A172 (cell line): ENCODE measurements at regions not wholly inside any gene's neighbourhood (a gene's known extent, or its start where the extent isn't known, plus 50 kb on each side); places are given as distances from the start of the nearest gene placed in this dataset.

Experiments
- DNase-seq: peaks from one replicate; pipeline ENCODE4 v3.0.0-alpha.2; 2015; ENCODE audit warnings: low spot score

DNA sequence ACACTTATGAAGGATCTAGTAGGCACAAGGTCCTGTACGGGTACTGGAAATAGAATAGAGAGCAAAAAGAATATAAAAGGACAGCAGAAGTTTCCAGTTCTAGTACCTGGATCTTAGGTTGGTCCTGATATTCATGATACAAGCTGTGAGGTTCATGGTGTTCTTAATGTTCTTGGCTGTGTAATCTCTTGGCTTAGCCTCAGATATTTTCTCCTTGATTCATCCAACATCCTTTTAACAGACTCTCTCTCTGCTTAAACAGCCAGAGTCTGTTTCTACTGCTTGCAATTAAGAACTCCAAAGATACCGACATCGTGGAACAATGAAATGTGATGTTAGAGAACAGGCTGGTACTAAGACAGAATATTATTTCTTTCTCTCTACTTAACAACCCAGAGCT, 49.9 kb downstream of the CNTN3 start:
- DNase-seq: no peak

DNA sequence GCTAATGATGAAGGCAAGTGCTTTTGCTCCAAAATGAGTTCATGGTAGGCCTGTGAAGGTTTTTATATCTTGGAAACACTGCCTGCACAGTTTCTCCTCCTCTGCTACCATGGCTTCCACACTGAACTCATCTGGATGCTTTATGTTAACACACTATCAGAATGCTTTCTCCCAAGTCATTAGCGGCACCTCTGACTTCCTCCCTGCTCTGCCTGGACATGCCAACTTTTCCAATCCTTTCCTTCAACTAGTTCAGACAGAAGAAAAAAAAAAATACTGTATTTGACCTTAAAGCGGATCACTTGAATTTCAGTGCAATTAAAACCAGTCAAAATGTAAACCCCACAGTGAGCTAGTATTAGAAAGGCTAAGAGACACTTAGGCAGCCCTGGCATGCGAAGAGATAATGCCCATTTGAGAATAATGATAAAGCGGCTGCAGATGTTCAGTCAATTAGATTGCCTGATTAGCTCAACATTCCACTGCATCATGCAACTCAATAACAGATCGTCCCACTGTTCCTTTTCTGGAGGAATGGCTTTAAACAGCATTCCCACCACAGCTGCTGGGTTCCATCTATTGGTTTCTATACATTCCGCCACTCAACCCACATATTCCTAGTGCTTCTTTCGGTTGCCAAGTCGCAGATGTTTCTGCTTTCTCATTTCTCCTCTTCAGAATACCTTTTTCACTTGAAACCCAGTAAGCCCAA, 51.7 kb downstream of the CNTN3 start:
- DNase-seq: no peak

DNA sequence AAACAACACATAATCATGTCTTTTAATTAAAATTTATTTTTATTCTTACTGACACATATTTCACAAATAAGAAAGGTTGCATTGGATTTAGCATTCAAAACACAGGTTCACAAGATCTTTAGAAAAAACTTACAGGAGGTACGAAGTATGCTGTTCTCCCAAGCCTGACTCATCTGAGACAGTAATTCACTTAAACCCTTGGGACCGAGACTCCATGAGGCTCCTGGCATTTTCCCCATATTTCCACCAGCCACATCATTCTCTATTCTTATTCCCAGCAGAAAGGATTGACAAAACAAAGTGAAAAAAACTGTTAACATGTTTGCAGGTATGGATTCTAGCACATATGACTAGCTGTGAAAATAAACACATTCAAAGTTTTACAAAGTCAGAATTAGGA, 52.6 kb downstream of the CNTN3 start:
- DNase-seq: no peak

DNA sequence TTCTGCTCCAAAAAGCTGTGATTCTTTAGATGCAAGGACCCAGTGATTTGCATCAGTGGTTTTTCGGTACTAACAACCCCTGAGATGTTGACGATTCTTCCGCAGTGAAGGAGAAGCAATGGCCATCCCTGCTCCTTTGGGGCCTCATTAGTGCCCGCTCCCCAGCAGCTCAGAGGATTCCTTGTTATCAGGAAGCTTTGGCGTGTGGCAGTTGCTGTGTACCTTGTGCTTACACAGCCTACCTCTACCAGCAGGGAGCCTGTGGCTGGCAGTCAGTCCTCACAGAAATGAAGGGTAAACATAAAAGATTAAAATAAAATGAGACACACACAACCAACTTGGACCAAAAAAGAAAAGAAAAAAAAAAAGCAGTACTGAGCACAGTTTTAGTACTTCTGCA, 55.2 kb downstream of the CNTN3 start:
- DNase-seq: no peak

DNA sequence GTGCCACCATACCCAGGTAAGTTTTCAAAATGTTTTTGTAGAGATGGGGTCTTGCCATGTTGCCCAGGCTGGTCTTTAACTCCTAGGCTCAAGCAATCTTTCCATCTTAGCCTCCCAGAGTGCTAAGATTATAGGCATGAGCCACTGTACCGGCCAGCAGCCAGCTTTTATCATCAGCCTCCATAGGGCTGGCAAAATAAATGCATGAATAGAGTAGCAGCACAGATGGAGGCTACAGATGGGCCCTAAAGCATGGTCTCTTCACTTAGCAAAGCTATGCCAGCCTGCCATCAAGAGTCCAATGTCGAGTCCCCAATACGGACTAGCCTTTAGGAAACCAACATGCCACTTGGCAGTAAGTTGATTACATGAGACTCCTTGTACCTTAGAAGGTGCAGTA, 63.8 kb downstream of the CNTN3 start:
- DNase-seq: no peak

DNA sequence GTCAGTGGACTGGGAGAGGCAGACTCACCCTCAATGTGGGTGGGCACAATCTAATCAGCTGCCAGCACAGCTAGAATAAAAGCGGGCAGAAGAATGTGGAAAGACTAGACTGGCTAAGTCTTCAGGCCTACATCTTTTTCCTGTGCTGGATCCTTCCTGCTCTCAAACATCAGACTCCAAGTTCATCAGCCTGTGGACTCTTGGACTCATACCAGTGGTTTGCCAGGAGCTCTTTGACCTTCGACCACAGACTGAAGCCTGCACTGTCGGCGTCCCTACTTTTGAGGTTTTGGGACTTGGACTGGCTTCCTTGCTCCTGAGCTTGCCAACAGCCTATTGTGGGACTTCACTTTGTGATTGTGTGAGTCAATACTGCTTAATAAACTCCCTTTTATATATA, 68.0 kb downstream of the CNTN3 start:
- DNase-seq: no peak

DNA sequence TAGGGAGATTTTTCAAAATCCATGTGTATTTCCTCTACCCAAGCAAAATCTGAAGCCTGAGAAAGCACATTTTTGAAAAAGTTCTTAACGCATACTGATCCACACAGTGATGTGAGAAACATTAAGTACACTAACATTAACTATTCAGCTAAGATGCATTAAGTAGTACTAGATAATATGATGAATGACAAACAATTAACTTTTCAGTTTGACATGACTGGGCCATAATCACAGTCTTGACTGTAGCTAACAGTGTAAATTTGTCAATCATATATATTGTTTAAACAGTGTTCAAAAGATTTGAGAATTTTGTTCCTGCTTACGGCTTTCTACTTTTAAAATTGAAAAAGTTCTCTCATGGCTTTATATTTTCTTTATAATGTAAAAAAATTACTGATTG, 72.0 kb downstream of the CNTN3 start:
- DNase-seq: no peak

DNA sequence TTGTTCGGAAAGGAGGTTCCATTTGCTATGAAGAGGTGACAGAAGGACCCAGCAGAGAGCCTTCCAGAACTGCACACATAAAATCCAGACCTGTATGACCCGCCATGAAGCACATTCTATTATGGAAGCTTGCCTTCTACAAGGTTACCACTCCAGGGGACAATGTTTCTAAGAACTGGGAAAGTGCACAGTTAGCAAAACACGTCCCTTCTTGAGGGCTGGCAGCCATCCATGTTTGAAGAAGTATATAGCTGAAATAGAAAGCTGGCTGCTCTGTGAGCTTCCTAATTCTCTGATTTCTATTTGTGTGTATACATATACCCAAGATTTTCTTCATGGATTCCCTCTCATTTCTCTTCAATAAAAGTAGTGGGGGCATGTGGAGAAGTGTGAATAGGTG, 74.6 kb downstream of the CNTN3 start:
- DNase-seq: no peak

DNA sequence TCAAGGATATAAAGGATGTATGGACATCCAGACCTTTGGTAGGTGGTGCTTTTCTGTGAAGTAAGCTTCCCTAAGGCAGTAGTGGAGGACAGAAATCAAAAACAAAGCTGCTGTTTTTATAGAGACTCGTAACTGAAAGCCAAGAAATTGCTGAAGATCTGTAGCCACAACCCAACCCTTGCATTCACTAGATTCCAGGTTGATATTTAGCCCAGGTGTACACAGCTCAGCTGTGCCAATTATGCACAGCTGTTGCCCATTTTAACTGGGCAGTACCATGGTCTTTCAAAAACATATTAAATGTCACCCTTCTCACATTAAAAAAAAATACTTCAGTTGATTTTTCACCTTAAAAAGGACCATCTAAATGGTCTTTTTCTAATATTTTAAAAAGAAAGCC, 75.8 kb downstream of the CNTN3 start:
- no peak for DNase-seq

DNA sequence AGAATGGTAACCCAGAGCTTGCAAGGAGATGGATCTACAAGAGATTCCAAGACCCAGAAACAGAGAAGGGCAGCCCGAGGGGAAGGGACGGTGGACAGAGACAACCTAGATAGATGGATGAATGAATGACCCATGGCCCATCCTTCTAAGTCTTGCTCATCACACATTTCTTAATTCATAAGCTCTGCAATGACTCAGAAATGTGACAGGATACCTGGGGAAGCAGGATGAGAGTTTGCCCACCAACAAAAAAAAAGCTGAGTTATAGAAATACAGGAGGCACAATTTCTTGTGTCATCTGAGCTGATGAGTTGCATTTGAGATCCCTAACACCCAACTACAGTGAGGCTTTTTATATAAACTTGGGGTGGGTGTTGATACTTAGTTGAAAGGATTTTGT, 76.6 kb downstream of the CNTN3 start:
- DNase-seq: no peak

DNA sequence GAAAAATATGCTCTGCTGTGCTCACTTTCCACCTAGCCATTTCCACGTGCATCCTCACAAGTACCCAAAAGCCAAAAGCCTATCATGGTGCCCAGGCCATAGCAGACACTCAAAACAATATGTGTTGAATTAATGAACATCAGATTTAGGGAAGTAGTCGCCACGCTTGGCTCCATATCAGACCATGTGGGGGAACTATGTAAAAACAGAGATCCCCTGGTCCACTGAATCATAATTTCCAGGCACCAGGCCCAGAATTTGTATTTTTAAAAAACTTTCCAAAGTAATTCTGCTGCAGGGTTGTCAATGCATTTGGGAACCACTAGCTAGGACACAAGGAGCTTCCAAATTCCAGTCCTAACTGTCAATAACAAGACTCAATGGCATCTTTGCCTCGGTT, 77.3 kb downstream of the CNTN3 start:
- DNase-seq: no peak

DNA sequence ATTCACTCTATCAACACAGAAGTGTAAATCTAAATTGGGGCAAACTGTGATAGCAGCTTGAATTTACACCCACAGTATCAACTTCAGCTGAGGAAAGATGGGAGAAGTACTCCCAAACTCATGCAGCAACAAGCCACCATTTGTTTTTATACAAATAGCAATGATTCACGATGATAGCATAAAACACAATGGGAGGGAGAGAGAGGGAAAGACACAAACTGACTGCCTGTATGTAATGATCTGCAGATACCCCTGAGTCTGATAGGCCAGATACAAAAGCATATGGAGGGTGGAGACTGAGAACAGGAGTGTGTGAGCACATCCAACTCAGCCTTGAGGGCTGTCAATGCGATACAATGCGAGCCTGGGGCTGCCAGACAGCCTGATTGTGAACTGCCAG, 79.2 kb downstream of the CNTN3 start:
- no peak for DNase-seq

DNA sequence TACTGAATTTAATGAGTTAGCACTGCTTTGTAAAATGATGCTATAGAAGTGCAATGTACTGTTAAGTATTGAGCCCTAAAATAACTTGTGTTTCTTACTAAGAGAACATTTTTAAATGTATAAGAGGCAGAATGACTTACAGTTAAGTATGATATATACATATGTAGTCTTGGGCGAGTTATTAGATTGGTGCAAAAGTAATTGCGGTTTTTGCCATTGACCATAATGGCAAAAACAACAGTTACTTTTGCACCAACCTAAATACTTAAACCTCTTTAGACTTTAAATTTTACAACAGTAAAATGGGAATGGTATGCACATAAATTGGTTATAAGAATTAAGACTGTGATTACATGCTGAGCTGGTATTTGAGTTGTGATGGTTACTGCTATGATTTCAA, 79.8 kb downstream of the CNTN3 start:
- DNase-seq: no peak

DNA sequence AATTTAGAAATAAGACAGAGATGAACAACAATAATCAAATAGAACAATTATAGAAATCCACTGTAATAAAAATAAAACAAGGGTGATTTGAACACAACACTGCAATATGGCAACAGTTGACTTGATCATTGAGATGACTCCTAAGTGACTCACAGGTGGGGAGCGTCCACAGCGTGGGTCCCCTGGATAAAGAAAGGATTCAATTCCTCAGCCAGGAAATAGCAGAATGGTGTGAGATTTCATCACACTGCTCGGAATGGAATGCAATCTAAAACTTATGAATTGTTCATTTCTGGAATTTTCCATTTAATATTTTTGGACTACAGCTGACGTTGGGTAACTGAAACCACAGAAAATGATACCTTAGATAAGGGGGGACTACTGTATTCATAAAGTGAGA, 82.0 kb downstream of the CNTN3 start:
- DNase-seq: no peak

DNA sequence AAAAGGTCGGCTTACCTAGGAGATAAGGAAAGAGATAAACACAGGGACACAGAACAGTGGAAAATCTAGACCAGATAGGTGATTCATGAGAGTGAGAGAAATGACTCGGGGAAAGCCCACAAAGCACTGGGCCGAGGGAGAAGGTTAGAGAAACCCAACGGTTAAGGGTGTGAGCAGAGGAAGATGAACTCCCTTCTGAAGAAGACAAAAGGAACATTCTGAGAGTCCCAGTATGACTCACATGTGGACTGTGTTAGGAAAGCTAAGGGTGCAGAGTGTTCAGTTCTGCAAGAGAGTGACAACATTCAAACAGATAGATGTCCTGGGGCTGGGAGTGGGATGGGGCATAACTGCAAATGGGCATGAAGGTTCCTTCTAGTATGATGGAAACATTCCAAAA, 83.0 kb downstream of the CNTN3 start:
- no peak for DNase-seq

DNA sequence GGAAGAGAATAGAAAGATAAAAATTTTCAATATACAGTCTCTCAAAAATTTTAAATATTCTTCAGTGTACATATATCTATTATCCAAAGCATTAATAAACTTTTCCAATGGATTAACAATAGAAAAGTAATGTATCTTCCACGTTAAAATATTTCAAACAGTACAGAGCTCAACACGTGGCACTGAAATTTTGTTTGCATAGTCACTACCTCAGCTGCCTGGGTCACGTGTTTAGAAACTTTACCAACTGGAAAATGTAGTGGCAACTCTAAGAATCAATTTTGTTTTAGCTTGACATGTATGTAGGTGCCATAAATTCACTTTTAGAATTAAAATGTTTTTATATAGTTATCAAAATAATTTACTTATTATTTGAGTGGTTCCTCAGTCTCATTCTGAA, 85.3 kb downstream of the CNTN3 start:
- DNase-seq: no peak

DNA sequence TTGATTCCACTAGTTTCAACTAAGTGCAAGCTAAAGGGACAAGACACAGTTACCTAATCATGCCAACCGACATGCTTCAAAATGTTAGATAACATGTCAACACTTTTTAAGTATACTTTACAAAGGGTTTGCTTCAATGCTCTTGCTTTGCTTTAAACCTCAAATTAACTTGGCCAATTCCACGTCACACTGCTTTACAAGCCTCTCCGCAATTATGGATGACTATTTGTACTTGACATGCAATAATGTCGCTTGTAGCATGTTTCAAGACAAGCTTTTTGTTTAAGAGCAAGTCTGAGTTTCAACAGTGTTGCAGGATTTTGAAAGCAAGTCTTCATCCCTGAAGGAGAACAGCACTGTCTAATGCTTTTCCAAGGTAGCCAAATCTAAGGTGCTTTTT, 86.9 kb downstream of the CNTN3 start:
- DNase-seq: no peak

DNA sequence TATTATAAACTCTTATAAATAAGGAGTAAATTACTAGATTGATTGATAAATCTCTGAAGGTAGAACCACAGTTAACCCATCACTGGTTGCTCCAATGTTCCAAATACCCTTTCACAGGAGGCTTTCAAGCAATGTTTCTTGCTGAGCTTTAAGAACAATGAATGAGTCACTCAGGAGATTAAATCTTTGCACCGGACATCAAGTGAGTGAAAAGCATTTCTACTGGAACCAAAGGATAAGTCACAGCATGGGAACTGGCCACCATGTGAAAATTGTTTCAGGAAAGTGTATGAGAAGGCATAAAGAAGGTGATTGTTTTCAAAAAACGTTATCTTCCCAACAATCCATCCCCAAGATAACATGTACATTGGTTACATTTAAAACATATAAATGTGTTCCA, 90.6 kb downstream of the CNTN3 start:
- no peak for DNase-seq

DNA sequence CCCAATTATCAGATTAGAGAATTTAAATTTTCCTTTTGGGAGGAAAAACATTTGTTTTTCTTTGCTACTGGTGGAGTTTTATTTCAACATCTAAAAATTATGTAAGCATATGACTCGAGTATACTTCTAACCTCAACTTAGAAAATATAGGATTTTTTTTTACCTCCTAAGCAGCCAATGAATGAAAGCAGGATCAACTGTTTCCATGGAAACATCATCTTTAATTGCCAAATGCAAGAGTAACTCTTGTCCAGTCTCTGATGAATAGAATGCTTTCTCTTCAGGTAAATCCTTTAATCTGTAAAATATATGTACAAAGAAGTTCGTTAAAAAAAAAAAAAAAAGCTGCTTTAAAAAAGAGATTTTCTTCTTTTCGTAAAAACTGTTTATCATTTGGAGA, 93.6 kb downstream of the CNTN3 start:
- DNase-seq: no peak

DNA sequence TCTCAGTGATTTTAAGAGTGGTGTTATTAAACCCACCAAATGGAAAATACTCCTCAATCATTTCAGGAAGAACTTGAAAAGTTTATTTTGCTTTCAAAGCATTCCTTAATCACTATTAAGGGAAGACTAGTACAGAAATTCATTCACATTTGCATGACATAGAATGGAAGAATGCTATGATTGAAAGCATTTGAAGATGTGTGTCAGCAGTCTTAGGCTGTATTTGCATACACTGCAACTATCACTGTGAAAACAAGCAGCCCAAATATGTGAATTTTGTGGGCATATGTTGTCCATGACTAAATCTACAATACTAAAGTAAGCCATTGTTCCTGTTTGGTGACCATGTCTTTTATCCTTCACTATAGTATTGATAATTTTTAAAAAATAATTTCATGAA, 95.8 kb downstream of the CNTN3 start:
- DNase-seq: no peak

DNA sequence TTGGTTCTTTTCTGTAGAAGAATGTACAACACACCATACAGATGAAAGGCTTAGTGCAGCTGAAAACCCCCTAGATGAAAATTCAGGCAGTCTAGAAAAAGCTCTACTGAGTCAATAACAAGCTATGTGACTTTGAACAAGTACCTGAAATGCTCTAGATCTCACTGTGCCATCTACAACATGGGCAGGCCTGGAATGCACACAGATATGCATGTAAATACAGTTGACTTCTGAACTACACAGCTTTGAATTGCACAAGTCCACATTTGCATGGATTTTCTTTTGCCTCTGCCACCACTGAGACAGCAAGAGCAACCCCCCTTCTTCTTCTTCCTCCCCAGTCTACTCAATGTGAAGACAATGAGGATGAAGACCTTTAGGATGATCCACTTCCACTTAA, 98.4 kb downstream of the CNTN3 start:
- DNase-seq: no peak

DNA sequence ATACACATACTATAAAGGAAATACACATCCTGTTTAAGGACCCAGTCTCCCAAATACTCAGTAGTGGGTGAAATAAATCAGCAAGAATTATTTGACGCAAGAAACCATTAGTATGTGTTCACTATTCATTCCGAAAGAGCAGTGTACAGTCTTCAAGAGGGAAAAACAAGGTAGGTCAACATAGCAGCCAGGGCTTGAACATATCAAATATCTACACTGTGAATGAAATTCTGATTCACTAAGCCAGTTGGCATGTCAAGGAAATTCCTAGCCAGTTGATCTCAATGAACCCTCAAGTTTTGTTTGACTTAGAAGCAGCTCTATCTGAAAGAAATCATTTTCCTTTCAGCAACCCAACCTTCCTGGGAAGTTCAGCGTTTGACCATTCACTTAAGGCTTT, 99.0 kb downstream of the CNTN3 start:
- DNase-seq: no peak

DNA sequence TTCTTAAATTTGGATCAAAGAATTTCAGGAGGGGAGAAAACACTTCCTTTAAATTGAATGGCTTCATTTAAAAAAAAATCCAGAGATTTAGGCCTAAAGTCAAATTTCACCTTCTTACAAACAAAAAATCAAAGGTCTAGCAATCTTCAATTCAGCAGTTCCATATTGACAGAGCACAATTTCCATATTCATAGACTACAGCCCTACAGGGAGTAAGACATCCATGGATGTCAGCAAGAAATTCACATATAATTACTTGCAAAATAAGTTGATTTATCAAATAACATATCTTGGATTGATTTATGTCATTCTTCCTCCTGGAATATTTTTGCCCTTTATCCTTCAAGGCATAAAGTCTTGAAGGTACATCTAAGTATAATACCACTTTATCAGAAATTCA, 103.4 kb downstream of the CNTN3 start:
- no peak for DNase-seq

DNA sequence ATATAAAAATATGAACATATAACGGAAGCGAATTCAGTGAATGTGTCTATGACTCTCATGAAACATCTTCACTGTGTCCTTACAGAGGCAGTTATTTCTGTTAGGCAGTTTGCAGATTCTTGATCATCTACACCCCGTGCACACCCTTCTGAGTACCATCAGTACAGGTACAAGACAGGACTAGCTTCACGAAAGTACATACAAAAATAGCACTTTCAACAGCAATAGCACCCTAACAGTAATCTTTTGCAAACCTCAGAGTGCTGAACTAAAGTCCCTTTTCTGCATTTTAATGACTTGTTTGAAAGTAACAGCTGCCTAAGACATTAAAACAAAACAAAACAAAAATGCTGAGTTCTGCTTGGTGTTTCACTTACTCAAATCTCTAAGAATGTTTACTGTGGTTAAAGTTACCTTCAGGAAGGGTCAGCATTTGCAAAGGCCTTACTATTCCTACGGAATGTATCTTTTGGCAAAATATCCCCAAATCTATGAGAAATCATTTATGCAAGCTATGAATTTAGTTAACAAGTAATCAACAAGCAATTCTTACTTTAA, 104.1 kb downstream of the CNTN3 start:
- DNase-seq: no peak
